ENCODE measurements at regions not wholly inside any gene's neighbourhood (a gene's known extent, or its start where the extent isn't known, plus 50 kb on each side); places are given as distances from the start of the nearest gene placed in this dataset.

DNA sequence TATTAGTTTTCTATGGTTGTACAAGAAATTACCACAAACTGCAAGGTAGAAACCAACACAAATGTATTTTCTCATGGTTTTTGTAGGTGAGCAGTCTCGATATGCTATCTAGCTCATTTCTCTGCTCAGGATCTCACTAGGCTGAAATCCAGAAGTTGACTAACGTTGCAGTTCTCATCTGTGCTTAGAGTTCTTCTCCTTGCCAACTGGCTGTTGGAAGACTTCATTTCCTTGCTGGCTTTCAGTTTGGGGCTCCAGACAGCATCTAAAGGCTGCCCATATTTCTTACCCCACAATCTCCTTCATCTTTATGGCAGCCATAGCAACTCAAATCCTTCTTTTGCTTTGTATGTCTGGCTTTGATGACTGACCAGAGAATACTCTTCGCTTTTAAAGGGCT is 362.6 kb upstream of the ADGRL4 start:
- TF ChIP-seq POLR2A (IDR thresholded peaks at IDR 0.05) (no peak), POLR2AphosphoS5 (IDR thresholded peaks at IDR 0.05) (no peak)
- TF ChIP-seq, protein P1, sequence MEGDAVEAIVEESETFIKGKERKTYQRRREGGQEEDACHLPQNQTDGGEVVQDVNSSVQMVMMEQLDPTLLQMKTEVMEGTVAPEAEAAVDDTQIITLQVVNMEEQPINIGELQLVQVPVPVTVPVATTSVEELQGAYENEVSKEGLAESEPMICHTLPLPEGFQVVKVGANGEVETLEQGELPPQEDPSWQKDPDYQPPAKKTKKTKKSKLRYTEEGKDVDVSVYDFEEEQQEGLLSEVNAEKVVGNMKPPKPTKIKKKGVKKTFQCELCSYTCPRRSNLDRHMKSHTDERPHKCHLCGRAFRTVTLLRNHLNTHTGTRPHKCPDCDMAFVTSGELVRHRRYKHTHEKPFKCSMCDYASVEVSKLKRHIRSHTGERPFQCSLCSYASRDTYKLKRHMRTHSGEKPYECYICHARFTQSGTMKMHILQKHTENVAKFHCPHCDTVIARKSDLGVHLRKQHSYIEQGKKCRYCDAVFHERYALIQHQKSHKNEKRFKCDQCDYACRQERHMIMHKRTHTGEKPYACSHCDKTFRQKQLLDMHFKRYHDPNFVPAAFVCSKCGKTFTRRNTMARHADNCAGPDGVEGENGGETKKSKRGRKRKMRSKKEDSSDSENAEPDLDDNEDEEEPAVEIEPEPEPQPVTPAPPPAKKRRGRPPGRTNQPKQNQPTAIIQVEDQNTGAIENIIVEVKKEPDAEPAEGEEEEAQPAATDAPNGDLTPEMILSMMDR (IDR thresholded peaks at IDR 0.05) = no peak

Data from breast epithelium (tissue), 3 donors.